Hematopoietic multipotent progenitor cell treated with erythropoietin and hydrocortisone succinate and interleukin-3 and kit ligand, for 8 days (in vitro differentiated cells): ENCODE measurements at regions not wholly inside any gene's neighbourhood (a gene's known extent, or its start where the extent isn't known, plus 50 kb on each side); places are given as distances from the start of the nearest gene placed in this dataset.

ENCODE experiments used
- DNase-seq: peaks from one replicate; pipeline ENCODE4 v3.0.0-alpha.2; 2015

- DNase-seq, result no peak
Observed at GRCh38 chr1:55951291-55951690, 628.1 kb downstream of the PLPP3 start.

DNA sequence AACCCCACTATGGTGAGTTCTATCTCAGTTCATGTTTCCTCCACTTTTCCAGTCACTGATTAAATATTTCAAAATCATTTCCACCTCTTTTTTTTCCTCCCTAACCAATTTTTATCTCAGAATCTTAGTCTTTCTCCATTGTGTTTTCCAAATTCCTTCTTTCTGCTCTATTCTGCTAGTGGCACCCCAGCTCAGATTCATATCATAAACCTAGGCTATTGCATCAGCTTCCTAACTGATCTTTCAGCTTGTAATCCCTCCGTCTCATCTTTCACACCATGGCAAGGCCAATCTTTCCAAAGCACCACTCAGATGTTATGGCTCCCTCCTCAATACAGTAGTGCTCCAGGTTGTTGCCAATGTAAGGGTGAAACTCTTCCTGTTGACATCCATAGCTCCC lies 631.9 kb downstream of the PLPP3 start:
- no peak for DNase-seq

- DNase-seq, result no peak
Observed at GRCh38 chr1:55943721-55944435, 635.5 kb downstream of the PLPP3 start.

GRCh38 chr1:55943012-55943411 lies 636.4 kb downstream of the PLPP3 start:
- DNase-seq, result no peak

DNA sequence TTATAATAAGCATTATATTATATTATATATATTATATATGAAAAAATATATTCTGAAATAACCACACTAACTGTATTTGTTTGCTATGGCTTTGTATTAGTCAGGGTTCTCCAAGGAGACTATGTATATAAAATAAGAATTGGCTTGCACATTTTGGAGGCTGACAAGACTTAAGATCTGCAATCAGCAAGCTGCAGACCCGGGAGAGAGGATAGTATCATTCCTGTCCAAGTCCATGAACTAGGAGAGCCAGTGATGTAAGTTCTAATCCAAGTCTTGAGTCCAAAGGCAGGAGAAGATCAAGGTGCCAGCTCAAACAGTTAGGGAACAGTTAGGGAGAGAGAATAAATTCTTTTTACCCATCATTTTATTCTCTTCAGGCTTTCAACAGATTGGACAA lies 639.5 kb downstream of the PLPP3 start:
- DNase-seq, result no peak

- no peak for DNase-seq
Observed at GRCh38 chr1:55938861-55939260, 640.5 kb downstream of the PLPP3 start.

- DNase-seq, result no peak
Observed at GRCh38 chr1:55938376-55938850, 641.0 kb downstream of the PLPP3 start.

GRCh38 chr1:55937840-55938375 lies 641.5 kb downstream of the PLPP3 start:
- no peak for DNase-seq

- no peak for DNase-seq
Observed at GRCh38 chr1:55935236-55935635, 644.1 kb downstream of the PLPP3 start.

GRCh38 chr1:55932402-55932801 lies 647.0 kb downstream of the PLPP3 start:
- no peak for DNase-seq

DNA sequence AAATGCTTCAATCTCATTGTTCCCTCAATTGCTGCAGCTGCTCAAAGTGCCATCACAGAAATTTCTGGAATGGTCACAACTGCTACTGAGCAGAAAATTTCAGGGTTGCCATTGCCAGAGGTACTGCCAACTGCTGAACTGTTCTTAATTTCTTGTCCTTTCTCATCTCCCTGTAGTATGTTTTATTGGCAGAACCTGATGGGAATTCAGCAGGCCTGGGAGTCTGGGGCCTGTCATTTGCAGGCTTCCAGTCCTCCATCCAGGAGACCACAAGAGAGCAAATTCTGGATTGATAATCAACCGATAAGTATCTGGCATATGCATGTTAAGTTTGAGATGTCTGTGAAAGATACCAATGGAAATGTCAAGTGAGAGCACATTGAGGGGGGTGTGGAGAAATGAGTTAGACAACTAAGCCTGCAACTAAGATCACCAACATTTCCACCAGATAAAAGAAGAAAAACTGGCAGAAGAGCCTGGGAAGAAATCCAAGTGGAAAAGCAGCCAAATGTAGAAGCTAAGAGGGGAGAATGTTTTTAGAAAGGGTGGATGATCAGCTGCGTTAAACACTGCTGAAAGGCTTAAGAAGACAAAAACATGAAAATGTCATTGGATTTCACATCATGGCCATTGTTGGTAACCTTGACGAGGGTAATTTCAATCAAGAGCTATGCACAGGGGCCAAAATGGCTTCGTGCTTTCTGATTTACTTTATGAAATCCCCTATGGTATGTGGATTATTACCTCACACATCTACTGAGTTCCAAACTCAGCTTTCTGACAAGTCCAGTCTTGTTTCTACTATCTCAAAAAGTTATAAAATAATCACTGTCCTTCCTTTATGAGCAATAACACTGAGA lies 648.1 kb downstream of the PLPP3 start:
- no peak for DNase-seq

DNA sequence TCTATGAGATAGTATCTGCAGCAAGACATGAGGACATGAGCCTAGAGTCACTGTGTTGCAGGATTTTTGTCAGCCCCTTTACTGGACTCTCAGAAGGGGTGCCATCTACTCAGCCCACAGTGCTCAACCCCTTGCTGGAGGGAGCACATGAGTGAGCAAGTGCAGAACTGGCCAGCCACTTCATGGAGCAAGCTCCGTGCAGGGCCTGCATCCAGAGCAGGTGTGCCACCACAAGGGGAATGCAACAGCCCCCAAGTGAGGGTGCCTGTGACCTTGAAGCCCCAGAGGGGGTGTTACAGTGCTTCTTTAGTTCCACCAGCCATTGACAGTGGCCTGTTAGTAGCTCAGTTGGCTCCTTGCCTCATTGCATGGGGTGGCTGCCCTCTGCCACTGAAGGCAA lies 649.7 kb downstream of the PLPP3 start:
- no peak for DNase-seq

DNA sequence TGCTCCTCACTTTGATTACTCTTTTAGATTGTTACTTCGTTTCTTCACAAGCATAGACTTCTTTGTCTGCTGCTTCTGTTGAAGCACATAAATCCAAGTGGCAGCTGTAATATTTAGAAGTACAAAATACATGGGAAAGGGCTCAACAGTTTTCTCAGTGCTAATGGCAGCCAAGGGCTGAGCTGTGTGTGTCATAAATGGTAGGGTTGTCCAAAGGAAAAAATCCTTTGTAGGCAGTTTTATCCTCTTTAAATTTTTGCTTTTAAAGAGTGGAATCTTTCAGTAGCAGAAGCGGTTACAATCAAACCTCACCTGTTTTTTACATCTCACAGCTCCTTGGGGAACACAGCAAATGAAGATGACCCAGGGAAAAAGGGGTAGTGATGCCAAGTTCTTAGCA lies 650.8 kb downstream of the PLPP3 start:
- no peak for DNase-seq

DNA sequence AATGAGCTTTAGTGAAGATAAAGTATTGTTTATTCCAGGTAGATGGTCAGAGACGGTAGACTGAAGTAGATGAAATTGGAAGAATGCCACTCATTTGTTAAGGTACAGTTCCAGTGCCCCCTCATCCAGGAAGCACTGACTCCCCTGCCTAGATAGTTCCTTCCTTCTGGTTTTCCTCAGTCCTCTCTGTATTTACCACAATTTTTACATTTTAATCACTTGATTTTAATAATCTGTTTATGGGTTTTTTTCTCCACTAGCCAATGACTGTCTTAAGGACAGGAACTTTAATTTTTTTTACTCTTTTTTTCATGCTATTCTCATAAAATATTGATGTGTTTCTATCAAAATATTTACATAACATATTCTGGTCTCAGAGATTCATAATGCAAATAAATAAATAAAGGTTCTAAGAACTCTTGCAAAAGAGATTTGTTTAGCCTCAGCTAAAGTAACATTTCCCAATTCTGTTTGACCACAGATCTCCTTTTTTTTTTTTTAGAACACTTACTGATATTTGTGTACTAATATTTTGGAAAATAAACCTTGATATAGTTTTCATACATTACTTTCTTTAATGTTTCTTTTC lies 651.6 kb downstream of the PLPP3 start:
- DNase-seq, result no peak

GRCh38 chr1:55926906-55927471 lies 652.4 kb downstream of the PLPP3 start:
- no peak for DNase-seq

DNA sequence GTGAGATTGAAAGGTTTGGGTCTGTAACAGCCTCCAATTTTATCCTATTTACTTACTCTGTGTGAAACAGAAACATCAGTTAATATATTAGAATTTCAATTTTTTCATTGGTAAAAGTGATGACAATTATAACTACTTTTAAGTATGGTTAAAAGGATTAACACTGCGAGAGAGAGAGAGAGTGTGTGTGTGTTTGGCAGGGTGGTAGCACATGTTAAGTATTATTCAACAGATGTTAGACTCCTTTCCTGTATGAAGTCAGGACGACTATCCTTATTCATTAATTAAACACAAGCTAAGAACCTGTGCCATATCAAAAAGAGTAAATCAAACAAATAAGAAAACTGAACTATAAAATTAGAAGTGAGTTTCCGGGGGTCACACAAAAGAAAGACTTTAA lies 662.5 kb downstream of the PLPP3 start:
- DNase-seq, result no peak

DNA sequence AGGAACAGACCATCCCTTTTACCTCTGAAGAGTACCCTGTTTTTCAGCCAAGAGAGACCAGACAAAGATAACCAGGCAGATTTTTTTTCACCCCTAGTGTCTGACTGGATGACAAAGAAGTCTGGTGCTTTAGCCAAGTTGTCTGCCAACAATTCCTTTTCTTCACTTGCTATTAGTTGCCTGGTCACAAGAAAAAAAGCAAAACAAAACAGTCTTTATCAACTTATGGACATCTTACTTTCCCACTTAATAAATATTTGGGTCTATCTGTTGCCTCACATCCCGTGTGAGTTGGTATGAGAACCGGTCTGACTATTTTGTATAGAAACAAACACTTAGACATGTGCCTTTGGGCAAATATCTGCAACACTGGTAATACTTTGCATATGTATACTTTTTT lies 662.9 kb downstream of the PLPP3 start:
- no peak for DNase-seq

- no peak for DNase-seq
Observed at GRCh38 chr1:55913565-55913964, 665.8 kb downstream of the PLPP3 start.

DNA sequence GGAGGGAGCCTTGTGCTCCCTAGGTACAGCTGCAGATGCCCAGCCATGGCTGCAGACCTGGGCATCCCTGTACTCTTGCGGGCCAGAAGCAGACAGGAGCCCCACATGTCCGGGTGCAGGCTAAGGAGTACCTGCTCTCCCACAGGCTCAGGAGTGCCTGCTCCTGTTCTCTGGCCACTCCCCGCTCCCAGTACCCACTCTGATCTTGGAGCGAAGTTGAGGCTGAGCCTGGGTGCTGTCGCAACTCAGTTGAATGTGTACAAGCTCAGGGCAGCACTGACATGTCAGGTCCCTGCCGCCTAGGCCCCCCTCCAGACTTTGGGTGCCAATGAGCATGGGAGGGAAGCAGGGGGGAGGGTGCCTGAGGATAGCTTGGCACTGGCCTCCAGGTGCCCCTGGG lies 666.9 kb downstream of the PLPP3 start:
- DNase-seq, result no peak

- DNase-seq, result no peak
Observed at GRCh38 chr1:55904541-55904940, 674.8 kb downstream of the PLPP3 start.

GRCh38 chr1:55898181-55898580 lies 681.2 kb downstream of the PLPP3 start:
- no peak for DNase-seq

DNA sequence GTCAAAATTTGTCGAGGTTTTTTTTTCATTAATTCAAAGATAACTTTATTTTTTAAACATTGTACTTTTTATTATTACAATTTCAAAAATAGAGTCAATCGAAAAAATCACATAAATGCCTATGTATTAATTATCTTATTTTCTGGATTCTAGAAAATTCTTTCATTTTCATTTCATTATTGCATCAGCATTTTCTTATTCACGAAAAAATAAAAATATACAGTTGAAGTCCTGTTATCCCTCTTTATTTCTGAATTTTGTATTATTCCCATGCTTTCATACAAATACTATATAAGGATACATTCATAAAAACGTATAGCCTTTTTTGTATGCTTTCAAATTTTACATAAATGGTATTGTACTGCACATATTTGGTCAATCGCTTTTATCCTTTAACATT lies 681.0 kb upstream of the USP24 start:
- no peak for DNase-seq

GRCh38 chr1:55894521-55894920 lies 679.4 kb upstream of the USP24 start:
- DNase-seq, result no peak
